HCT116 (cell line): ENCODE measurements at regions not wholly inside any gene's neighbourhood (a gene's known extent, or its start where the extent isn't known, plus 50 kb on each side); places are given as distances from the start of the nearest gene placed in this dataset.

ENCODE experiments used
- ATF3 ChIP-seq: IDR thresholded peaks from 2 replicates; pipeline ENCODE4 v1.6.1; 2012
- CEBPB ChIP-seq: IDR thresholded peaks from 2 replicates; pipeline ENCODE4 v1.6.1; 2012; ENCODE audit warnings: low read depth
- EZH2 ChIP-seq: fragments of 200-600 bp; sonication (generic); IDR thresholded peaks from 2 replicates; pipeline ENCODE4 v1.6.1; 2017; ENCODE audit warnings: antibody characterized with exemption, mixed run types
- EZH2phosphoT487 ChIP-seq: fragments of 200-600 bp; IDR thresholded peaks from 2 replicates; pipeline ENCODE4 v1.6.1; 2018; ENCODE audit warnings: antibody characterized with exemption, borderline replicate concordance
- ZFX ChIP-seq: fragments of 450-650 bp; IDR thresholded peaks from 2 replicates; pipeline ENCODE4 v1.6.1; 2017
- TF ChIP-seq, protein P1 (sequence below), 3 experiments: fragments of 200-600 bp in 1 of 3; sonication (generic) in 1 of 3; IDR thresholded peaks in 2 of 3; conservative IDR thresholded peaks in 1 of 3; 2 replicates each; pipeline ENCODE4 v1.5.1; 2012 to 2017; ENCODE audit warnings: low read depth in 2 of 3, low read length in 2 of 3, antibody characterized with exemption in 1 of 3, borderline replicate concordance in 1 of 3, control low read depth in 1 of 3, mild to moderate bottlenecking in 1 of 3, mixed read lengths in 1 of 3, mixed run types in 1 of 3, moderate library complexity in 1 of 3; ENCODE audit not compliant: insufficient read depth in 1 of 3

- TF ChIP-seq ATF3: no peak
- TF ChIP-seq EZH2phosphoT487: no peak
- no peak for TF ChIP-seq ZFX
- no peak for TF ChIP-seq EZH2
- TF ChIP-seq CEBPB: no peak
- TF ChIP-seq, protein P1, sequence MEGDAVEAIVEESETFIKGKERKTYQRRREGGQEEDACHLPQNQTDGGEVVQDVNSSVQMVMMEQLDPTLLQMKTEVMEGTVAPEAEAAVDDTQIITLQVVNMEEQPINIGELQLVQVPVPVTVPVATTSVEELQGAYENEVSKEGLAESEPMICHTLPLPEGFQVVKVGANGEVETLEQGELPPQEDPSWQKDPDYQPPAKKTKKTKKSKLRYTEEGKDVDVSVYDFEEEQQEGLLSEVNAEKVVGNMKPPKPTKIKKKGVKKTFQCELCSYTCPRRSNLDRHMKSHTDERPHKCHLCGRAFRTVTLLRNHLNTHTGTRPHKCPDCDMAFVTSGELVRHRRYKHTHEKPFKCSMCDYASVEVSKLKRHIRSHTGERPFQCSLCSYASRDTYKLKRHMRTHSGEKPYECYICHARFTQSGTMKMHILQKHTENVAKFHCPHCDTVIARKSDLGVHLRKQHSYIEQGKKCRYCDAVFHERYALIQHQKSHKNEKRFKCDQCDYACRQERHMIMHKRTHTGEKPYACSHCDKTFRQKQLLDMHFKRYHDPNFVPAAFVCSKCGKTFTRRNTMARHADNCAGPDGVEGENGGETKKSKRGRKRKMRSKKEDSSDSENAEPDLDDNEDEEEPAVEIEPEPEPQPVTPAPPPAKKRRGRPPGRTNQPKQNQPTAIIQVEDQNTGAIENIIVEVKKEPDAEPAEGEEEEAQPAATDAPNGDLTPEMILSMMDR (IDR thresholded peaks at IDR 0.05 in 2 of 3, conservative IDR thresholded peaks at IDR 0.05 in 1 of 3; ENCODE audit: borderline replicate concordance in 1 of 3, insufficient read depth in 1 of 3, low read depth in 2 of 3, low read length in 2 of 3): no peak
Observed at GRCh38 chr3:3351226-3351625, 171.7 kb upstream of the CRBN start.
